HG03103 (cell line): ENCODE measurements at regions not wholly inside any gene's neighbourhood (a gene's known extent, or its start where the extent isn't known, plus 50 kb on each side); places are given as distances from the start of the nearest gene placed in this dataset.

Experiments
- ATAC-seq: cut with Tn5 transposase; IDR thresholded peaks from one replicate; pipeline ENCODE4 v1.9.1; 2021; ENCODE audit warnings: low read depth; ENCODE audit not compliant: unreplicated experiment

- no peak for ATAC-seq
These were observed 828.1 kb upstream of the FAT3 start for GRCh38 chr11:91396236-91397133.

- ATAC-seq: no peak
These were observed 829.7 kb upstream of the FAT3 start for GRCh38 chr11:91394727-91395414.

- no peak for ATAC-seq
These were observed 830.4 kb upstream of the FAT3 start for GRCh38 chr11:91394073-91394726.

- ATAC-seq: no peak
These were observed 841.7 kb upstream of the FAT3 start for GRCh38 chr11:91382946-91383345.

- ATAC-seq: no peak
These were observed 849.8 kb upstream of the FAT3 start for GRCh38 chr11:91374794-91375193.

- no peak for ATAC-seq
These were observed 851.1 kb upstream of the FAT3 start for GRCh38 chr11:91373497-91373896.

GRCh38 chr11:91366816-91367215 lies 857.8 kb upstream of the FAT3 start:
- no peak for ATAC-seq

GRCh38 chr11:91365986-91366585 lies 858.5 kb upstream of the FAT3 start:
- ATAC-seq: no peak

GRCh38 chr11:91350931-91351330 lies 873.7 kb upstream of the FAT3 start:
- no peak for ATAC-seq

GRCh38 chr11:91326751-91327150 lies 897.9 kb upstream of the FAT3 start:
- no peak for ATAC-seq

- ATAC-seq: no peak
These were observed 898.3 kb upstream of the FAT3 start for GRCh38 chr11:91326280-91326679.

GRCh38 chr11:91314521-91314920 lies 910.1 kb upstream of the FAT3 start:
- no peak for ATAC-seq

GRCh38 chr11:91312541-91312940 lies 912.1 kb upstream of the FAT3 start:
- no peak for ATAC-seq

GRCh38 chr11:91310085-91310484 lies 914.5 kb upstream of the FAT3 start:
- no peak for ATAC-seq

GRCh38 chr11:91308069-91308468 lies 916.5 kb upstream of the FAT3 start:
- ATAC-seq: no peak

GRCh38 chr11:91305402-91305801 lies 919.2 kb upstream of the FAT3 start:
- no peak for ATAC-seq

GRCh38 chr11:91303749-91304148 lies 920.9 kb upstream of the FAT3 start:
- no peak for ATAC-seq

- ATAC-seq: no peak
These were observed 924.6 kb upstream of the FAT3 start for GRCh38 chr11:91299980-91300379.

GRCh38 chr11:91296629-91297028 lies 928.0 kb upstream of the FAT3 start:
- no peak for ATAC-seq

GRCh38 chr11:91295591-91295990 lies 929.0 kb upstream of the FAT3 start:
- ATAC-seq: no peak

GRCh38 chr11:91293119-91293518 lies 931.5 kb upstream of the FAT3 start:
- no peak for ATAC-seq
